ENCODE measurements at regions not wholly inside any gene's neighbourhood (a gene's known extent, or its start where the extent isn't known, plus 50 kb on each side); places are given as distances from the start of the nearest gene placed in this dataset.

GRCh38 chr4:45831692-45832091 lies 292.2 kb downstream of the GABRG1 start:
- H3K27ac ChIP-seq (replicated peaks): no peak overlapping the region

GRCh38 chr4:45803994-45804393 lies 319.9 kb downstream of the GABRG1 start:
- H3K27ac ChIP-seq (replicated peaks): no peak overlapping the region
- H3K4me3 ChIP-seq (replicated peaks; ENCODE audit: insufficient read depth, low read length): no peak overlapping the region
- H3K27me3 ChIP-seq (ENCODE audit: insufficient read depth, poor library complexity, severe bottlenecking): no peaks in the 10 kb centered on the region
- no peak for DNase-seq (ENCODE audit: low read depth in 1 of 2, low spot score in 1 of 2)
- no peak for TF ChIP-seq SPI1 (IDR thresholded peaks at IDR 0.05; ENCODE audit: borderline replicate concordance, low read depth)
- no peak for TF ChIP-seq CTCF (IDR thresholded peaks at IDR 0.05; ENCODE audit: insufficient read depth, low read length)
- TF ChIP-seq REST (IDR thresholded peaks at IDR 0.05; ENCODE audit: insufficient replicate concordance, low read depth): no peak
- no peak for TF ChIP-seq GABPA (IDR thresholded peaks at IDR 0.05; ENCODE audit: low read depth)
- TF ChIP-seq POLR2AphosphoS5 (IDR thresholded peaks at IDR 0.05; ENCODE audit: low read depth): no peak

More at GRCh38 chr4:45831692-45832091, 292.2 kb downstream of the GABRG1 start:
- Histone ChIP-seq H3K4me3 (replicated peaks; ENCODE audit: insufficient read depth, low read length) (no peak overlapping the region), H3K27me3 (ENCODE audit: insufficient read depth, poor library complexity, severe bottlenecking) (no peaks in the 10 kb centered on the region)
- DNase-seq (ENCODE audit: low read depth in 1 of 2, low spot score in 1 of 2): no peak
- TF ChIP-seq POLR2AphosphoS5 (IDR thresholded peaks at IDR 0.05; ENCODE audit: low read depth) (no peak), REST (IDR thresholded peaks at IDR 0.05; ENCODE audit: insufficient replicate concordance, low read depth) (no peak), GABPA (IDR thresholded peaks at IDR 0.05; ENCODE audit: low read depth) (no peak), SPI1 (IDR thresholded peaks at IDR 0.05; ENCODE audit: borderline replicate concordance, low read depth) (no peak), CTCF (IDR thresholded peaks at IDR 0.05; ENCODE audit: insufficient read depth, low read length) (no peak)

- TF ChIP-seq SPI1 (IDR thresholded peaks at IDR 0.05; ENCODE audit: borderline replicate concordance, low read depth): no peak
- TF ChIP-seq CTCF (IDR thresholded peaks at IDR 0.05; ENCODE audit: insufficient read depth, low read length): no peak
- no peak for TF ChIP-seq GABPA (IDR thresholded peaks at IDR 0.05; ENCODE audit: low read depth)
- no peak for TF ChIP-seq REST (IDR thresholded peaks at IDR 0.05; ENCODE audit: insufficient replicate concordance, low read depth)
- no peak for TF ChIP-seq POLR2AphosphoS5 (IDR thresholded peaks at IDR 0.05; ENCODE audit: low read depth)
- no peak for DNase-seq (ENCODE audit: low read depth in 1 of 2, low spot score in 1 of 2)
- no peaks in the 10 kb centered on the region for H3K27me3 ChIP-seq (ENCODE audit: insufficient read depth, poor library complexity, severe bottlenecking)
- H3K4me3 ChIP-seq (replicated peaks; ENCODE audit: insufficient read depth, low read length): no peak overlapping the region
- no peak overlapping the region for H3K27ac ChIP-seq (replicated peaks)
Observed at GRCh38 chr4:45795135-45795534, 328.7 kb downstream of the GABRG1 start.
